ENCODE measurements at regions not wholly inside any gene's neighbourhood (a gene's known extent, or its start where the extent isn't known, plus 50 kb on each side); places are given as distances from the start of the nearest gene placed in this dataset.

- no peak for TF ChIP-seq ZFAT (CRISPR knock-in tag; conservative IDR thresholded peaks at IDR 0.05)
- no peak for TF ChIP-seq ZBTB43 (CRISPR knock-in tag; conservative IDR thresholded peaks at IDR 0.05)
- no peak for TF ChIP-seq ZFYVE20 (CRISPR knock-in tag; IDR thresholded peaks at IDR 0.05; ENCODE audit: borderline replicate concordance, low read depth)
- no peak for TF ChIP-seq GATA4 (IDR thresholded peaks at IDR 0.05; ENCODE audit: borderline replicate concordance, low read depth)
- TF ChIP-seq ESRRA (CRISPR knock-in tag; IDR thresholded peaks at IDR 0.05; ENCODE audit: low read depth): no peak
- TF ChIP-seq MZF1 (CRISPR knock-in tag; IDR thresholded peaks at IDR 0.05; ENCODE audit: borderline replicate concordance): no peak
- TF ChIP-seq TCF12 (IDR thresholded peaks at IDR 0.05): no peak
- no peak for TF ChIP-seq TCF12 (CRISPR knock-in tag; IDR thresholded peaks at IDR 0.05)
- no peak for TF ChIP-seq SMAD3 (CRISPR knock-in tag; IDR thresholded peaks at IDR 0.05)
- FAIRE-seq (no peak), DNase-seq (ENCODE audit: low spot score) (no peak), ATAC-seq (no peak)
- intact Hi-C loops (cut with micrococcal nuclease; ENCODE audit: unreplicated experiment) (no loop called here), in situ Hi-C loops (cut with HindIII; ENCODE audit: extremely low pct_ligation_motif_present, low pct_unique_long_range_greater_than_20kb) (no loop called here)
- H3K9me3 ChIP-seq (ENCODE audit: low read length): peaks cover 80% of the 10 kb centered on the region
- H3K4me1 ChIP-seq (ENCODE audit: insufficient read depth, low read length): no peaks in the 10 kb centered on the region
- 2% methylated on average over 3 of the region's 3 CpGs for WGBS (ENCODE audit: low lambda C conversion rate)
- no TSS peak for BruUV-seq (replicated peaks)
- no peaks in the 10 kb centered on the region for H4K20me1 ChIP-seq (ENCODE audit: insufficient read depth, low read length)
- H3K4me3 ChIP-seq (replicated peaks in 1 of 3; ENCODE audit: insufficient read depth in 1 of 3, low read depth in 2 of 3, low read length in 3 of 3): no peak overlapping the region
- ChIA-PET POLR2A (no interaction called here), CTCF (ENCODE audit: low intra/inter-chr PET ratio, low total read pairs) (no interaction called here)
- no peaks in the 10 kb centered on the region for H3K27me3 ChIP-seq (ENCODE audit: control insufficient read depth in 1 of 2, insufficient read depth in 2 of 2, low read length in 2 of 2)
- H3K27ac ChIP-seq (ENCODE audit: extremely low read length, insufficient read depth, low read length): no peak overlapping the region
- H3K9ac ChIP-seq (ENCODE audit: insufficient read depth, low read depth, low read length): no peak overlapping the region
- no peaks in the 10 kb centered on the region for H3K79me2 ChIP-seq (ENCODE audit: insufficient read depth, low read length)
- no peaks in the 10 kb centered on the region for H3K36me3 ChIP-seq (replicated peaks in 1 of 2; ENCODE audit: control insufficient read depth in 1 of 2, insufficient read depth in 2 of 2, low read length in 2 of 2)
- no peak overlapping the region for H3K4me2 ChIP-seq (ENCODE audit: low read depth, low read length)
- no peak overlapping the region for H2AFZ ChIP-seq (ENCODE audit: low read length)
These were observed 1174.6 kb downstream of the CDH9 start for GRCh38 chr5:25863811-25864210.

- H3K27me3 ChIP-seq (ENCODE audit: control insufficient read depth in 1 of 2, insufficient read depth in 2 of 2, low read length in 2 of 2): no peaks in the 10 kb centered on the region
- no peak overlapping the region for H3K4me3 ChIP-seq (replicated peaks in 1 of 3; ENCODE audit: insufficient read depth in 1 of 3, low read depth in 2 of 3, low read length in 3 of 3)
- no peak overlapping the region for H3K4me2 ChIP-seq (ENCODE audit: low read depth, low read length)
- ATAC-seq (no peak), DNase-seq (ENCODE audit: low spot score) (no peak), FAIRE-seq (no peak)
- intact Hi-C loops (cut with micrococcal nuclease; ENCODE audit: unreplicated experiment) (no loop called here), in situ Hi-C loops (cut with HindIII; ENCODE audit: extremely low pct_ligation_motif_present, low pct_unique_long_range_greater_than_20kb) (no loop called here)
- BruUV-seq (replicated peaks): no TSS peak
- ChIA-PET CTCF (ENCODE audit: low intra/inter-chr PET ratio, low total read pairs) (no interaction called here), POLR2A (no interaction called here)
- TF ChIP-seq ZNF484 (CRISPR knock-in tag; IDR thresholded peaks at IDR 0.05; ENCODE audit: borderline replicate concordance, low read depth) (no peak), EEA1 (CRISPR knock-in tag; IDR thresholded peaks at IDR 0.05; ENCODE audit: borderline replicate concordance) (no peak), ZNF136 (CRISPR knock-in tag; IDR thresholded peaks at IDR 0.05; ENCODE audit: low read depth) (no peak), IRF1 (CRISPR knock-in tag; IDR thresholded peaks at IDR 0.05; ENCODE audit: low read depth) (no peak), TMF1 (CRISPR knock-in tag; IDR thresholded peaks at IDR 0.05; ENCODE audit: low read depth) (no peak), ZNF329 (CRISPR knock-in tag; IDR thresholded peaks at IDR 0.05; ENCODE audit: low read depth) (no peak), CEBPG (CRISPR knock-in tag; IDR thresholded peaks at IDR 0.05) (no peak), ZNF672 (CRISPR knock-in tag; IDR thresholded peaks at IDR 0.05) (no peak), ZNF577 (CRISPR knock-in tag; IDR thresholded peaks at IDR 0.05; ENCODE audit: borderline replicate concordance, low read depth) (no peak), GATAD2A (CRISPR knock-in tag; IDR thresholded peaks at IDR 0.05) (no peak)
- H2AFZ ChIP-seq (ENCODE audit: low read length): no peak overlapping the region
- H3K36me3 ChIP-seq (replicated peaks in 1 of 2; ENCODE audit: control insufficient read depth in 1 of 2, insufficient read depth in 2 of 2, low read length in 2 of 2): no peaks in the 10 kb centered on the region
- WGBS (ENCODE audit: low lambda C conversion rate): 0% methylated on average over 2 of the region's 2 CpGs
- no peaks in the 10 kb centered on the region for H4K20me1 ChIP-seq (ENCODE audit: insufficient read depth, low read length)
- H3K27ac ChIP-seq (ENCODE audit: extremely low read length, insufficient read depth, low read length): no peak overlapping the region
- no peaks in the 10 kb centered on the region for H3K4me1 ChIP-seq (ENCODE audit: insufficient read depth, low read length)
- peaks cover 69% of the 10 kb centered on the region for H3K9me3 ChIP-seq (ENCODE audit: low read length)
- H3K9ac ChIP-seq (ENCODE audit: insufficient read depth, low read depth, low read length): no peak overlapping the region
- no peaks in the 10 kb centered on the region for H3K79me2 ChIP-seq (ENCODE audit: insufficient read depth, low read length)
These were observed 1176.1 kb downstream of the CDH9 start for GRCh38 chr5:25862276-25862675.
